HG02885 (cell line): ENCODE measurements at regions not wholly inside any gene's neighbourhood (a gene's known extent, or its start where the extent isn't known, plus 50 kb on each side); places are given as distances from the start of the nearest gene placed in this dataset.
"Not testable (repeated sequence)": the region's sequence is repeated elsewhere in the genome, so short reads cannot be mapped to it uniquely, and the experiment has no call there.

ENCODE experiments used
- ATAC-seq: cut with Tn5 transposase; IDR thresholded peaks from one replicate; pipeline ENCODE4 v1.9.1; 2021; ENCODE audit warnings: mild to moderate bottlenecking; ENCODE audit not compliant: unreplicated experiment, poor library complexity

GRCh38 chr12:103011974-103012763 lies 54.7 kb downstream of the ASCL1 start:
- no peak for ATAC-seq

GRCh38 chr12:103012884-103013283 lies 55.4 kb downstream of the ASCL1 start:
- ATAC-seq = no peak

GRCh38 chr12:103013741-103014300 lies 56.3 kb downstream of the ASCL1 start:
- no peak for ATAC-seq

DNA sequence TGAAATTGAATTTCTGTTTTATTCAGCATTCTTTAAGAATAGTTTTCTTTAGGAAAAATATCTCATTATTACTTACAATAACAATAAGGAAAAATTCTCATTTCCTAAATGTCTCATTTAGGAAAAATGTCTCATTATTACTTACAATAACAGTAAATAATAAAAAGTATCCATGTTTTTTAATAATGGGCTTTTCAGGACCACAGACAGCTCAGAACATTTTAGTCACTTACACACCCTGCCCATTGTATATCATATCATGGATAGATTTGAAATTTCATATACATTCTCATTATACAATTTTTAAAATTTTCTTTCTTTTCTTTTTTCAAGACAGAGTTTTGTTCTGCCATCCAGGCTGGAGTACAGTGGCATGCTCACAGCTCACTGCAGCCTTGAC lies 58.9 kb downstream of the ASCL1 start:
- no peak for ATAC-seq

DNA sequence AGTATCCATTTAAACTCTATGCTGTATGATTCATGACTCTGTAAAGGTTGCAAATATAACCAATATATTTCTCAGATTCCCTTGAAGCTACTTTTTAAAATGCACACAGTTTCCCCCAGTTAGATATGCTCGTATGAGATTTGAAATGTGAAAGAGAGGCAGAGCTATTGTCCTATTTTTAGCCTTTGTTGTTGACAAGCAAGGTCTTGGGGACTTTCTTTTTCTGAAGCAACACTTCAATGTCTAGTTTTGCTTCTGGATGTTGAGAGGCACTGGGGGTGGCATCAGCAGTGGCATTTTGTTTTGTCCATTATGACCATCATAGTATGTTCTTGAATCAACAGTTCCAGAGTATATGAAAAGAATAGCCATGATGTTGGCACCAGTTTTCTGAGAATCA lies 63.4 kb downstream of the ASCL1 start:
- no peak for ATAC-seq

DNA sequence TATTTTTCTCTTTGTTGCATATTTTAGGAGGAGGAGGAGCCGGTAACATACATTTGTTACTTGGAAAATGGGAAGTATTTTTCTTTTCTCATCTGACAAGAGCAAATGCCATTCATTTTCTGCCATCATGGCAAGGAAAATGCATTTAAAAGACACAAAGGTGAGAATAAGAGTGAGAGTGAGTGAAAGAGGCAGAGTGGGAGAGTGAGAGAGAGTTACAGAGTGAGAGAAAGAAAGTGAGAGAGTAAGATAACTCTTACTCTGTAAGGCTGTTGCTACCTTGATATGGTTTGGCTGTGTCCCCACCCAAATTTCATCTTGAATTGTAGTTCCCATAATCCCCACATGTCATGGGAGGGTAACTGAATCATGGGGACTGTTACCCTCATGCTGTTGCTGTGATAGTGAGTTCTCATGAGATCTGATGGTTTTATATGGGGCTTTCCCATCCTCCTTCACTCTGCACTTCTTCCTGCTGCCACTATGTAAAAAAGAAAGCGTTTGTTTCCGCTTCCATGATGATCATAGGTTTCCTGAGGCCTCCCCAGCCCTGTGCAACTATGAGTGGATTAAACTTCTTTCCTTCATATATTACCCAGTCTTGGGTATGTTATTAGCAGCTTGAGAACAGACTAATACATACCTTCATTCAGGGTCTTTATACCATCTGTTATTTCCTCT lies 64.2 kb downstream of the ASCL1 start:
- ATAC-seq = no peak

DNA sequence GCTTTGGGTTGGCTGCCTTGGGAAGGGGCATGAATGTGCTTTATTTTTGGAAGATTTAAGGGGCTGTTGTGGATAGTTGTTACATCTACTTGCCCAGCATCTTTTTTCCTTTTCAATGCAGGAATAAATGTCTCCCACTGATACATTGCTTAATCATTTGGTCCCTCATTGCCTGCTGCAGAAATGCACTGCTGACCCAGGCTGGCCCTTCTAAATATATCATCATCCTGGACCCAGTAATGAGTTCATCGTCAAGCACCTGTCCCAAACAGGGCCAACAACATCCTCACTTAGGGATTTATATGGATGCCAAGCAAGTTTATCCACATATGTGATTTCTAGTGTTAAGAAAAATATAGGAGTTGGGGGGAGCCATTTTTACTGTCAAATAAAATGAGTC lies 67.2 kb downstream of the ASCL1 start:
- no peak for ATAC-seq

DNA sequence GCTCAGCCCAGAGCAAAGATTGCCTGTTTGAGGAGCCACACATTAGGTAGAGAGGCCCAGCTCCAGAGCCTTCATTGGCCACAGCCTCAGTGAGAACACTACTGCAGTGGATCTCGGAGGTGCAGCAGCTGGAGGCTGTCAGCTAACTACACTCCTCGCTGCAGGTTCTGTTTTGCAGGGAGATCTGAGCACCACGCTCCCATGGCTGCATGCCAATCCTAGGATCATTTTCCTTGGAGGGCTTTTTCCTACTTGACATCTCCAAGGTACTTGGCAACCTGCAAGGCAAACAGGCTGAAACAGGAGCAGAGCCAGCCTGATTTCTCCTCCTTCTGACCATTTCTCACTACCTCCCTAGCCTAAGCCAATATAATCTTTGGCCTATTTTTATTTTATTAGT lies 69.2 kb downstream of the ASCL1 start:
- ATAC-seq = not testable (repeated sequence)

DNA sequence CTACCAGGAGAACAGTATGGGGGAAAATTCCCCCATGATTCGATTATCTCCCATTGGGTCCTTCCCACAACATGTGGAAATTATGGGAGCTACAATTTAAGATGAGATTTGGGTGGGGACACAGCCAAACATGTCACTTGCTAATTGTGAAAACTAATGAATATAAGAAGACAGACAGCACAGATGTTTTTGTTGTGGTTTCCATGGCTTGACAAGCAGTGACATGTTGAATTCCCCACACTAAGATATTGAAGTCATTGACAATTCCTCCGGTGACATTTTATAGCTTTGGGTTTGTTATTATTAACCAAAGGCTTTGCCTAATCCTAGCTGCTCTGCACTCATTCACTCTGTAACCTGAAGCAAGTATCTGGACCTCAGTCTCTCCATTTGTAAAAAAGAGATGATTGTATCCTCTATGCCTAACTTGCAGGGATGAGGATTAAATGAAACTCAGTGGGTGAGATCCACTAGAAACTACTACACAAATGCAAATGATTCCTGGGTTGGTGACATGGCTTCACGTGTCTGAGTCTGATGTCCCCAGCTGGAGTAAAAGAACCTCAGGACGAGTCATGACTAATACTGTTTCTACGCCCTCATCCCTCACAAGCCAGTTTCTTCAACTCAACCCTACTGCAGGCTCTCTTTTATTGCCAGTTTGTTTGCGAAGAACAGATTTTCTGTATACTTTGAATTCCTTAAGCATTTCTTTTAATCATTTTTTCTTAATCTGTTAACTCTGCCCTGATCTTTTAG lies 71.6 kb downstream of the ASCL1 start:
- no peak for ATAC-seq

GRCh38 chr12:103036581-103037214 lies 79.2 kb downstream of the ASCL1 start:
- no peak for ATAC-seq

- ATAC-seq = no peak
These were observed 86.3 kb downstream of the ASCL1 start for GRCh38 chr12:103043531-103044486.

DNA sequence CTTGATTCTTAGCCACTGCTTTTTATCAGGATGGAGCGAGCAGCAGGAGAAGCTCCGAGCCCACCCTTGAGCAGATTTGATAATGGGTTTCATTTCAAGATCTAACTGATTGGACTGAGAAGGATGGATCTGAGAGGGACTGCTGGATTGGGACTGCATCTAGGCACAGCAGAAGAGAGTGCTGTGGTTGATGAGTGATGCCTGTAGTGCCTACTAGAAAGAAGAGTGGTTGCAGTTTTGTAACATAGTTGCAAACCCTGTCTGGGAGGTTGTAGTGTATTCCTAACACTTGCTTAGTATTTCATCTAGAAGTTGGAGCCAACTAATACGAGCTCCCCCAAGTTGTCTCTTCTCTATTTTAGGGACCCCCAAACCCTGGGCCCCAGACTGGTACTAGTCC lies 88.7 kb downstream of the ASCL1 start:
- ATAC-seq = no peak

GRCh38 chr12:103050273-103050672 lies 92.8 kb downstream of the ASCL1 start:
- ATAC-seq = no peak

GRCh38 chr12:103053089-103053488 lies 95.6 kb downstream of the ASCL1 start:
- ATAC-seq = no peak

DNA sequence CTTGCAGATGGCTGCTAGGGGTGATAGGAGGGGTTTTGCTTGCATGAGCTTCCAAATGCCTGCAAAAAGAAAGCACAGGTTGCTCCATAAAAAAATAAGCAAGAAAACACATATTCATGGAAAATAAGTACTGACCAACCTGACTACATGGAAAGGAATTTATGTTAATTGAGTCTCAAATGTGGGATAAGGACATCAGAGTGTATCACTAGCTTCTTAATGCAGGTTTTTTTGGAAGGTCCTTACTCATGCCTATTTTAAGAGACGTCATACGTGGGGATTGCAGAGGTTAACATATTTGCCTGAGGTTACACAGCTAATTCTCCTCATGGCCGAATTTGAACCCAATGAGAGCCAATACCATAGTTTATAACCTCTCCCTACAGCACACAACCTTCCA lies 116.2 kb downstream of the ASCL1 start:
- ATAC-seq = no peak

DNA sequence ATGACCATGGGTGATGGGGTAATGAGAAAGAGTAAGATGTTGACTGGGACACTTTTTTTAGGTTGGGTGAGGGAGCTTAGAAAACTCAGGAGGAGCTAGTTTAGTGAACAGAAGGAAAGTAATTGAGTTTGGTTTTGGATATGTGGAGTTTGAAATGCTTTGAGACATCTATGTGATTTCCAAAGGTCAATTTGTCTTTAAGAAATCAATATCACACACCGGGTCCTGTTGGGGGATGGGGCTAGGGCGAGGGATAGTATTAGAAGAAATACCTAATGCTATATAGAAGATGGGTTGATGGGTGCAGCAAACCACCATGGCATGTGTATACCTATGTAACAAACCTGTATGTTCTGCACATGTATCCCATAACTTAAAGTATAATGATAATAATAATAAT lies 118.4 kb downstream of the ASCL1 start:
- no peak for ATAC-seq

DNA sequence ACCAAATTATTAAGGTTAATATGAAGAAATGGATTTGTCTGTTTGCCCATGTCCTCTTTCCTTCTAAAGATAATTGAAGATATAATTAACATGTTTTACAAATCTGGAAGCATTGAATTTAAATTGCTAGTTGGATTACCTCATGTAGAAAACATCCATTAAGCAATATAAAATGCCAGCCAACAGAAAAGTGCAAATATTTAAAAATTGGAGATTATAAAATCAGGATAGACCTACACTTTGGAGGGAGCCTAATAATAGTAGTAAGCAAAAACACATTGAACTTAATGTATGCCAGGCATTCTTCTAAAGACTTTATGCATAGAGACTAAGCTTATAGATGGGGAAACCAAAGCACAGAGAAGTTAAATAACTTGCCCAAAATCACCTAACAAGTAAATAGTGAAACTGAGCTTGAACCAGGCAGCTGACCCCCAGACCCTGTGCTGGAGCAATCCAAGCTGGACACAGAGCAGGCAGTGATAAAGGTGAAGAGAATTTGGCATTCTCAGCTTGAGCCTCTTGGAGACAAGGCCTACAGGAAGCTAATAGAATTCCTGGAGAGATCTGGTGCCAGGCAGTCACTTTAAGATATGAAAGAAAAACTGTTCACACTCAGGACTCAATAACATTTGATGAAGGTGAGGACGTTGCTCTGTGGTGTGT lies 119.8 kb downstream of the ASCL1 start:
- no peak for ATAC-seq

GRCh38 chr12:103085541-103085940 lies 128.1 kb downstream of the ASCL1 start:
- ATAC-seq = no peak

DNA sequence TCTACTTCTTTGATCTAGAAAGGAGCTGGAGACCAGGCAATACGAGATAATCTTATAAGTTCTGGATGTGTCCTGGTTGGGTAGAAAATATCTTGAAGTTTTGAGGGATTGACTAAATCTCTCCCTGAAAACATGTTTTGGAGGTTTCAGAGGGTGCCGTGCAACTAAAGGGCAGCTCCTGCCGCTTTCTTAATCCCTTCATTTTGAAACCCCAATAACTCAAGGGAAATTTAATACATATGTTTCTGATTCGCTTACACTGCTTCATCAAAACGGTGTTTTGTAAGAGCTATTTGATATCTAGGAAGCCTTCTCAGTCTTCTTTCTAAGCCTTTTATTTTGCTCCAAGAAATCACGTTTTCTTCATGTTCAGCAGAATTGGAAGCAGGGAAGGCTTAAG lies 129.0 kb downstream of the ASCL1 start:
- no peak for ATAC-seq
